GM12875 (cell line): ENCODE measurements at regions not wholly inside any gene's neighbourhood (a gene's known extent, or its start where the extent isn't known, plus 50 kb on each side); places are given as distances from the start of the nearest gene placed in this dataset.

ENCODE experiments used
- H3K4me3 ChIP-seq: one replicate; pipeline ENCODE4 v1.5.1; 2011; ENCODE audit warnings: low read depth, low read length, control low read depth
- TF ChIP-seq, protein P1 (sequence below): IDR thresholded peaks from 2 replicates; pipeline ENCODE4 v1.5.1; 2011; ENCODE audit warnings: low read depth, mild to moderate bottlenecking, control low read depth, inconsistent platforms, low read length, moderate library complexity, borderline replicate concordance; ENCODE audit not compliant: insufficient read depth

DNA sequence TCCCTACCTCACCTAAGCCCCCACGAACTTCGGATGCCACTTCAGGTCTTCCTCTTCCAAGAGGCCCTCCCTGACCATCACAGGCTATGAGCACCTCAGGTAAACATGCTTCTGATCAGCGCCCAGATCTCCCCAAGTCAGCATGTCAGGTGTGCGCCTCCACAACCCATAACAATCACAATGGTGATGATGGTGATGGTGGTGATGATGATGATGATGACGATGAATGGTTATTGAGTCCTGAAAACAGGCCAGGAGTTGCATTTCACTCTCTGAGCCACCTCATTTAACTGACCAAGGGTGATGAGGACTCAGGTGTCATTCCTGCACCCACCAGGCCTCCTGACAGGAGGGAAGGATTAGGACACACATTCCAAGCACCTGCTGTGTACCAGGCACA lies 426.6 kb upstream of the SULF2 start:
- no peak overlapping the region for H3K4me3 ChIP-seq
- TF ChIP-seq, protein P1, sequence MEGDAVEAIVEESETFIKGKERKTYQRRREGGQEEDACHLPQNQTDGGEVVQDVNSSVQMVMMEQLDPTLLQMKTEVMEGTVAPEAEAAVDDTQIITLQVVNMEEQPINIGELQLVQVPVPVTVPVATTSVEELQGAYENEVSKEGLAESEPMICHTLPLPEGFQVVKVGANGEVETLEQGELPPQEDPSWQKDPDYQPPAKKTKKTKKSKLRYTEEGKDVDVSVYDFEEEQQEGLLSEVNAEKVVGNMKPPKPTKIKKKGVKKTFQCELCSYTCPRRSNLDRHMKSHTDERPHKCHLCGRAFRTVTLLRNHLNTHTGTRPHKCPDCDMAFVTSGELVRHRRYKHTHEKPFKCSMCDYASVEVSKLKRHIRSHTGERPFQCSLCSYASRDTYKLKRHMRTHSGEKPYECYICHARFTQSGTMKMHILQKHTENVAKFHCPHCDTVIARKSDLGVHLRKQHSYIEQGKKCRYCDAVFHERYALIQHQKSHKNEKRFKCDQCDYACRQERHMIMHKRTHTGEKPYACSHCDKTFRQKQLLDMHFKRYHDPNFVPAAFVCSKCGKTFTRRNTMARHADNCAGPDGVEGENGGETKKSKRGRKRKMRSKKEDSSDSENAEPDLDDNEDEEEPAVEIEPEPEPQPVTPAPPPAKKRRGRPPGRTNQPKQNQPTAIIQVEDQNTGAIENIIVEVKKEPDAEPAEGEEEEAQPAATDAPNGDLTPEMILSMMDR = no peak

DNA sequence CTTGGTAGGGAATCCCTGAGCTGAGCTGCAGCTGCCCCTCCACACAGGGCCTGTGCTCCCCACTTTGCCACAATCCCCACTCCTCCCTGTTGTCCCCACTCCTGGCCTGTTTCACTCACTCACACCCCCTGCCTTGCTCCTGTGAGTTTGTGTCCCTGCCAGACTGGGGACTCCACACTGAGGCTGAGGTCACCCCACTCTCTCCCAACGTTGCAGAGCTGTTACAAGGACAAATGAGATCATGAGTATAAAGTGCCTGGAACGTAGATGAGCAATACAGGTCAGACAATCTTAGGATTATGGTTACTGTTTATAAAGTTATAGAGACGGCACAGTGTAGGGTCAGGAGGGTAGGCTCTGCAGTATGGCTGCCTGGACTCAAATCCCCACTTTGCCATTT lies 426.0 kb upstream of the SULF2 start:
- TF ChIP-seq, protein P1 = no peak
- H3K4me3 ChIP-seq = no peak overlapping the region

DNA sequence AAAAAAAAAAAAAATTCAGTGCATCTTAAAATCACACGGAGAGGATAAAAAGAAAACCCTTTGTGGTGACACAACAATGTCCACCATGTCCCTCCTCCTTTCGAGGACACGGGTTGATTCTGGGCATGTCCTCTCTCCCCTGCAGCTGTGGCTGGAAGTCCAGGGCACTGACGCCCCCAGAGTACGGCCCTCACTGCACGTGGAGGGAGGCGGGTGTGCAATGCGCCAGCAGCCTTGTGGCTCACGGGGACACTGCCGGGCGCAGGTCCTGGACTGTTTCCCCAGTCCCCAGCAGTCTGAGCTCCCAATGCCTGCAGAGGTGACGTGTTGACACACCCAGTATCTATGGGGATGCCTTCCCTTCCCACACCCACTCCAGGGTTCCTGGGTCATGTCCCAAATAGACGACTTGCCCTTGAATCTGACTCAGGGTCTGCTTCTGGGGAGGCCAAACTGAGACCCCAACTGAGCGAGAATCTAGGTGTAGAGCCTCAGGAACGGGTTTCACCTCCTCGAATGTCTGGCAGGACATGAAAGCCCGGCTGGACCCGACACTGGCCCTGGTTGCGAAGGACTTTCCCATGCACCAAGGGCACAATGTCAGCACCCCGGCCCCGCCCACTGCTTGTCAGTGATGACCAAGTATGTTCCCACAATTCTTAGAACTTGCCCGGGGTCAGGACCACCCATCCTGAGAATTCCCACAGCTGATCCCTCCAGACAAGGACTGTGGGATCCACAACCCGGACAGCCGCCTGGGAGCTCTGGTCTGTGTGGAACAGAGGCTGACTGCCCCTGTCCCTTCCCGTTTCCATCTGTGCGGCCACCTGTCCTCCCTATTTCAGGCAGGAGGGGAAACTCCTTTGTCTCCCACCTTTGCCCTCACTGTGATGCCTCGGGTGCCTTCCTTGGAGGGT lies 425.1 kb upstream of the SULF2 start:
- no peak overlapping the region for H3K4me3 ChIP-seq
- TF ChIP-seq, protein P1 = no peak

DNA sequence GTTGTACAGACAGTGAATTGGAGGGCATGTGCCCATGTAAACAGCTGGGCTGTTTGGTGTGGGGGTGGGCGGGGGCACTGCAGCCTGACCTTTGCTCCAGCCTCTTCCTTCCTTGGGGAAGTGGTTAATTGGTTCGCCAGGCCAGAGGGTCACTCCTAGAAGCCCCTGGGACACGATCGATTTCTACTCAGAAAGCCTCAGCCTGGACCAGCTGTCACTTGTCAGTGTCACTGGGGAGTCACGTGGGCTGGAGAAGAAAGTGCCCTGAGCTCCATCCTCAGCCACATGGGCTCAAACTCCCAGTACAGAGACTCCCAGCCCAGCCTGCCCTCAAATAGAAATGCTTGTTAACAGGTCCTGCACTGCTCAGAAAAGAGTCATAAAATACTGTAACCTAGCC lies 423.8 kb upstream of the SULF2 start:
- TF ChIP-seq, protein P1 = no peak
- no peak overlapping the region for H3K4me3 ChIP-seq

DNA sequence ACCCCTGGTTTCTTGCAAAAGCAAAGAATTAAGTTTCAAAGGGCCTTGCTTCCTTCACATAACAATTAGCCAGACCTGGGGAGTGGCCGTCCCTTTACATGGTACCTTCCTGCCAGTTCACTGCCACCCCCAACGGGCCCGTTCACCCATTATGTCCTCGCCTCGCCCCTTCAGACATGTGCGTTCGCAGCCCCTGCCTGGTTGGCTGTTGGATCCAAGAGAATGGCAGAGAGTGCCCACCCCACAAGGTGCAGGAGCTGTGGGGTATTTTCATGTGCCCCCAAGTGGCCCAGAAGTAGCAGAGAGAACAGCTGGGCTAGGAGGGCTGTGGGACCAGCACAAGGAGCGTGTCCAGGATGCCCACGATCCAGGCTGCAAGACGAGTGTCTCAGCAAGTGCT lies 422.9 kb upstream of the SULF2 start:
- H3K4me3 ChIP-seq = no peak overlapping the region
- TF ChIP-seq, protein P1 = no peak

DNA sequence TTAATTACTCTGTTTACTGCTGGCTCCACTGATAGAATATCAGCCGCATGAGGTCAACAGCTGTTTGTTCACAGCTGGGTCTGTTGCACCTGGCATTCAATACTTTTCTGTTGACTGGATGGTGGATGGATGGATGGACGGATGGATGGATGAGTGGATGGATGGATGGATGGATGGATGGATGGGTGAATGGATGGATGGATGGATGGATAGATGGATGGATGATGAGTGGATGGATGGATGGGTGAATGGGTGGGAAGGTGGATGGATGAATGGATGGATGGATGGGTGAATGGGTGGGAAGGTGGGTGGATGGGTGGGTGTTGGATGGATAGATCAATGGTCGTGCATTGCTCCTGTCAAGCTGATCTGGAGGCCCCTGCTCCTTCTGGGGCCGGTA lies 422.2 kb upstream of the SULF2 start:
- no peak overlapping the region for H3K4me3 ChIP-seq
- TF ChIP-seq, protein P1 = no peak

DNA sequence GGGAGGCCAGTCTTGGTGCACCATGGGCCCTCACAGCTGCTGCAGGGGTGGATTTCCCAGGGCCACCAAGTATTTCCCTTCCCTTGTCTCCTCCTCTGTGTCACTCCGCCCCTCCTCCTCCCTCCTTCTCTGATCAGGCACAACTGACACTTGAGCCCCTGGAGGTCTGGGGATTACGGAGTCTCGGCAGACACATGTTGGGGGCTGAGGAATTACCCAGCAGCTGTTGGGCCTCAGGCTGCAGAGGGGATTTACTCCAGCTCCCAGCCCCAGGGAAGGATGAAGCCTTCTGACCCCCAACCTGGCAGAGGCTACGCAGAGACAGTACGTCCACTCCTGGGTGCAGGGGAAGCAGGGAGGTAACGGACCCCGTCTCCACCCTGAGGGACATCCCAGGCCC lies 420.5 kb upstream of the SULF2 start:
- TF ChIP-seq, protein P1 = no peak
- H3K4me3 ChIP-seq = no peak overlapping the region
